ENCODE measurements at regions not wholly inside any gene's neighbourhood (a gene's known extent, or its start where the extent isn't known, plus 50 kb on each side); places are given as distances from the start of the nearest gene placed in this dataset.

- H3K36me3 ChIP-seq (ENCODE audit: control insufficient read depth in 2 of 2, extremely low read depth in 1 of 2, insufficient read depth in 2 of 2, low read length in 2 of 2) = no peaks in the 10 kb centered on the region
- no peak for FAIRE-seq
- H3K9me1 ChIP-seq (ENCODE audit: control insufficient read depth, extremely low read depth, insufficient read depth, low read length) = no peaks in the 10 kb centered on the region
- no peaks in the 10 kb centered on the region for H3K9me3 ChIP-seq (ENCODE audit: control insufficient read depth, low read depth, low read length)
- H3K4me3 ChIP-seq (ENCODE audit: control insufficient read depth in 2 of 3, extremely low read depth in 1 of 3, insufficient read depth in 2 of 3, low read depth in 1 of 3, low read length in 3 of 3) = no peak overlapping the region
- no peak overlapping the region for H2AFZ ChIP-seq (ENCODE audit: control insufficient read depth, low read length)
- H3K79me2 ChIP-seq (ENCODE audit: control insufficient read depth, insufficient read depth, low read length) = no peaks in the 10 kb centered on the region
- no peaks in the 10 kb centered on the region for H4K20me1 ChIP-seq (ENCODE audit: control insufficient read depth, extremely low read depth, insufficient read depth, low read length)
- H3K4me2 ChIP-seq (ENCODE audit: control insufficient read depth, extremely low read depth, insufficient read depth, low read depth, low read length) = no peak overlapping the region
- TF ChIP-seq CTCF (optimal IDR thresholded peaks at IDR 0.05 in 1 of 3, IDR thresholded peaks at IDR 0.05 in 1 of 3, conservative IDR thresholded peaks at IDR 0.05 in 1 of 3; ENCODE audit: extremely low read depth in 1 of 3, insufficient read depth in 2 of 3, low read length in 3 of 3) = no peak
- TF ChIP-seq EZH2 (IDR thresholded peaks at IDR 0.05; ENCODE audit: low read length) = no peak
- no peak for DNase-seq (ENCODE audit: low read depth, low spot score)
- peaks cover 44% of the 10 kb centered on the region for H3K4me1 ChIP-seq (ENCODE audit: control insufficient read depth, extremely low read depth, insufficient read depth, low read length)
- no peak overlapping the region for H3K27ac ChIP-seq (ENCODE audit: control insufficient read depth, insufficient read depth, low read length)
- H3K9ac ChIP-seq (ENCODE audit: control insufficient read depth, extremely low read depth, insufficient read depth, low read length) = no peak overlapping the region
- dilution Hi-C loops (cut with MboI; ENCODE audit: extremely low pct_ligation_motif_present, low sequenced_read_pairs) = no loop called here
- H3K27me3 ChIP-seq (ENCODE audit: control insufficient read depth, extremely low read depth, insufficient read depth, low read length) = no peaks in the 10 kb centered on the region
These were observed 652.6 kb upstream of the WWC1 start for GRCh38 chr5:167638816-167639215.

- no peak overlapping the region for H3K4me3 ChIP-seq (ENCODE audit: control insufficient read depth in 2 of 3, extremely low read depth in 1 of 3, insufficient read depth in 2 of 3, low read depth in 1 of 3, low read length in 3 of 3)
- H3K9ac ChIP-seq (ENCODE audit: control insufficient read depth, extremely low read depth, insufficient read depth, low read length) = no peak overlapping the region
- dilution Hi-C loops (cut with MboI; ENCODE audit: extremely low pct_ligation_motif_present, low sequenced_read_pairs) = no loop called here
- no peak overlapping the region for H3K27ac ChIP-seq (ENCODE audit: control insufficient read depth, insufficient read depth, low read length)
- no peaks in the 10 kb centered on the region for H3K9me3 ChIP-seq (ENCODE audit: control insufficient read depth, low read depth, low read length)
- FAIRE-seq (peak; percentile 49), DNase-seq (ENCODE audit: low read depth, low spot score) (no peak)
- H3K27me3 ChIP-seq (ENCODE audit: control insufficient read depth, extremely low read depth, insufficient read depth, low read length) = no peaks in the 10 kb centered on the region
- H2AFZ ChIP-seq (ENCODE audit: control insufficient read depth, low read length) = no peak overlapping the region
- H3K36me3 ChIP-seq (ENCODE audit: control insufficient read depth in 2 of 2, extremely low read depth in 1 of 2, insufficient read depth in 2 of 2, low read length in 2 of 2) = no peaks in the 10 kb centered on the region
- TF ChIP-seq EZH2 (IDR thresholded peaks at IDR 0.05; ENCODE audit: low read length) (no peak), CTCF (optimal IDR thresholded peaks at IDR 0.05 in 1 of 3, IDR thresholded peaks at IDR 0.05 in 1 of 3, conservative IDR thresholded peaks at IDR 0.05 in 1 of 3; ENCODE audit: extremely low read depth in 1 of 3, insufficient read depth in 2 of 3, low read length in 3 of 3) (no peak)
- no peaks in the 10 kb centered on the region for H4K20me1 ChIP-seq (ENCODE audit: control insufficient read depth, extremely low read depth, insufficient read depth, low read length)
- peak overlapping the region; percentile 4 for H3K4me2 ChIP-seq (ENCODE audit: control insufficient read depth, extremely low read depth, insufficient read depth, low read depth, low read length)
- no peaks in the 10 kb centered on the region for H3K9me1 ChIP-seq (ENCODE audit: control insufficient read depth, extremely low read depth, insufficient read depth, low read length)
- no peaks in the 10 kb centered on the region for H3K79me2 ChIP-seq (ENCODE audit: control insufficient read depth, insufficient read depth, low read length)
- H3K4me1 ChIP-seq (ENCODE audit: control insufficient read depth, extremely low read depth, insufficient read depth, low read length) = peaks cover 44% of the 10 kb centered on the region
These were observed 652.2 kb upstream of the WWC1 start for GRCh38 chr5:167639273-167639672.

All from keratinocyte (primary cell).